GM20000 (cell line): ENCODE measurements at regions not wholly inside any gene's neighbourhood (a gene's known extent, or its start where the extent isn't known, plus 50 kb on each side); places are given as distances from the start of the nearest gene placed in this dataset.
"Not testable (repeated sequence)": the region's sequence is repeated elsewhere in the genome, so short reads cannot be mapped to it uniquely, and the experiment has no call there.

Source experiments
- DNase-seq: peaks from one replicate; pipeline ENCODE4 v3.0.0; 2012; ENCODE audit warnings: low spot score
- TF ChIP-seq, protein P1 (sequence below): IDR thresholded peaks from 2 replicates; pipeline ENCODE4 v1.5.1; 2012; ENCODE audit warnings: mild to moderate bottlenecking, control low read depth; ENCODE audit errors: extremely low read depth, missing control alignments

DNA sequence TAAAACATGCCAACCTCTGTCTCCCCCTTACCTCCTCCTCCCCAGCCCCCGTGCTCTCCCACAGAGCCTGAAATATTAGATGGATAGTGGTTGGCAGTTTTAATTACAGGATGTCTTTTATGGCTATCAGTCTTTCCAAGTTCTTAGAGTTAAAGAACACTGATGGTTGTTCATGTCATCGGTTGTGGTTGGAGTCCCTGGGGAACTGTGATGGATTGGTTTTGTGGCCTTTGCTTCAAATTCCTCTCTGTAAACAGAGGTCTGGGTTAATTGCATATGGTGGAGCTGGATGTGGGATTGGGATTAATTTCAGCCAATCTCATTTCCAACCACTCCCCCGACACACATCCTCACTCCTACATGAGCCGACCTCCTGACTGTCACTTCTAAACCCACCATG is 164.5 kb upstream of the PROK2 start:
- no peak for DNase-seq
- TF ChIP-seq, protein P1, sequence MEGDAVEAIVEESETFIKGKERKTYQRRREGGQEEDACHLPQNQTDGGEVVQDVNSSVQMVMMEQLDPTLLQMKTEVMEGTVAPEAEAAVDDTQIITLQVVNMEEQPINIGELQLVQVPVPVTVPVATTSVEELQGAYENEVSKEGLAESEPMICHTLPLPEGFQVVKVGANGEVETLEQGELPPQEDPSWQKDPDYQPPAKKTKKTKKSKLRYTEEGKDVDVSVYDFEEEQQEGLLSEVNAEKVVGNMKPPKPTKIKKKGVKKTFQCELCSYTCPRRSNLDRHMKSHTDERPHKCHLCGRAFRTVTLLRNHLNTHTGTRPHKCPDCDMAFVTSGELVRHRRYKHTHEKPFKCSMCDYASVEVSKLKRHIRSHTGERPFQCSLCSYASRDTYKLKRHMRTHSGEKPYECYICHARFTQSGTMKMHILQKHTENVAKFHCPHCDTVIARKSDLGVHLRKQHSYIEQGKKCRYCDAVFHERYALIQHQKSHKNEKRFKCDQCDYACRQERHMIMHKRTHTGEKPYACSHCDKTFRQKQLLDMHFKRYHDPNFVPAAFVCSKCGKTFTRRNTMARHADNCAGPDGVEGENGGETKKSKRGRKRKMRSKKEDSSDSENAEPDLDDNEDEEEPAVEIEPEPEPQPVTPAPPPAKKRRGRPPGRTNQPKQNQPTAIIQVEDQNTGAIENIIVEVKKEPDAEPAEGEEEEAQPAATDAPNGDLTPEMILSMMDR, result no peak

DNA sequence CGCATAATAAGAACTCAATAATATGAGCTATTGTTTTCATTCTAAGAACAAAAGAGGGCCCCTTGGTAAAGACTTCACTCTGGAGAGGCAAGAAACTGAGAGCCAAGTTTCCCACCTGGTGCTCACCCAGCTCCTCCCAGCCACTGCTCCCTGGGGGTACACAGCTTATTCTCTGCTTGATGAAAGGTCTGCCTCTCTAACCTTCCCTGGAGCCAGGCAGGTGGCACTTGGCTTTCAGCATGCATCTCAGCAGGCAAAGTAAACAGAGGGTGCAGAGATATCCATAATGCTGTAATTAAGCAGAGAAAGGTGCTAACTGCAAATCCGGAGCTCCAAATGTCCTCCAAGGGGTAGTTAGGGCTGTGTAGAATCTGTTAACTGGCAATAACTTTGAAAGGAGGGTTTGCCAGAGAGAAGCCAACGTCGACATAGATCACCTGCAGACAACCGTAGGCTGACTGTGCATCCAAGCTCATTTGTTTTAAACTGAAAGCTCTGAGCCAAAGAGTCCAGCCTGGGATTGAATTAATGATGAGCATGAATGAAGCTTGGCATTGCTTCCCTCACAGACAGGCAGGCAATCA is 159.6 kb upstream of the PROK2 start:
- TF ChIP-seq, protein P1, result no peak

GRCh38 chr3:71942432-71943187 is 157.7 kb upstream of the PROK2 start:
- TF ChIP-seq, protein P1, result no peak
- no peak for DNase-seq

More for the DNA sequence above, 159.6 kb upstream of the PROK2 start:
- DNase-seq, result no peak

GRCh38 chr3:71940486-71940885 is 155.5 kb upstream of the PROK2 start:
- TF ChIP-seq, protein P1, result no peak
- DNase-seq, result no peak

DNA sequence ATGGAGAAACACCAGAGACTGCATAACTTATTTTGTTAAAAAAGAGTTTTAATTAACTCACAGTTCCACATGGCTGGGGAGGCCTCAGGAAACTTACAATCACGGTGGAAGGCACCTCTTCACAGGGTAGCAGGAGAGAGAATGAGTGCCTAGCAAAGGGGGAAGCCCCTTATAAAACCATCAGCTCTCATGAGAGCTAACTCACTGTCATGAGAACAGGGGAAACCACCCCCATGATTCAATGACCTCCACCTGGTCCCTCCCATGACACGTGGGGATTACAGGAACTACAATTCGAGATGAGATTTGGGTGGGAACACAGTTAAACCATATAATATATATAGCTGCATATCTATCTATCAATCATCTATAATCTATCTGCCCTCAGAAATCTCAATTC is 153.1 kb upstream of the PROK2 start:
- DNase-seq, result not testable (repeated sequence)

DNA sequence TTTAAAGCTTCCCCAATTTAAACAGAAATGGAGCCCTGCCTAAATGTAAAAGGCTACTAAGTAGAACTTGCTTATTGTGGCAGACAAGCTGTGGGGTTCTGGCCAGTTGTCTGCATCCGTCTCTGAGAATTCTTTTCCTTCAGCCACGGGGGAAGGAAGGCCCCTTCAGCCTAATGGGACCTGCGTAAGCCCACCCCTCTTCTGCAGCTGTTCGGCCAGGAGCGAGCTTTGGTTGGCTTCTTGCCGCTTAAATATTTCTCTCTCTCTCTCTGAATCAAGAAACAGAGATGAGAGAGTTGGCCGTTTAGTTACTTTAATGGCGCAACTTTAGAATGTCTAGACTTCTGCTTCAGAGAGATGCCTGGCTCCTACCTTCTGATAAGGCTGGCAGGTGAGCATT is 151.7 kb upstream of the PROK2 start:
- TF ChIP-seq, protein P1, result no peak
- no peak for DNase-seq

GRCh38 chr3:71934520-71935270 is 149.7 kb upstream of the PROK2 start:
- no peak for DNase-seq
- TF ChIP-seq, protein P1, result no peak

- TF ChIP-seq, protein P1, result no peak
- no peak for DNase-seq
Observed at GRCh38 chr3:71931922-71932321, 147.0 kb upstream of the PROK2 start.
